ENCODE measurements at regions not wholly inside any gene's neighbourhood (a gene's known extent, or its start where the extent isn't known, plus 50 kb on each side); places are given as distances from the start of the nearest gene placed in this dataset.
"Not testable (repeated sequence)": the region's sequence is repeated elsewhere in the genome, so short reads cannot be mapped to it uniquely, and the experiment has no call there.

DNA sequence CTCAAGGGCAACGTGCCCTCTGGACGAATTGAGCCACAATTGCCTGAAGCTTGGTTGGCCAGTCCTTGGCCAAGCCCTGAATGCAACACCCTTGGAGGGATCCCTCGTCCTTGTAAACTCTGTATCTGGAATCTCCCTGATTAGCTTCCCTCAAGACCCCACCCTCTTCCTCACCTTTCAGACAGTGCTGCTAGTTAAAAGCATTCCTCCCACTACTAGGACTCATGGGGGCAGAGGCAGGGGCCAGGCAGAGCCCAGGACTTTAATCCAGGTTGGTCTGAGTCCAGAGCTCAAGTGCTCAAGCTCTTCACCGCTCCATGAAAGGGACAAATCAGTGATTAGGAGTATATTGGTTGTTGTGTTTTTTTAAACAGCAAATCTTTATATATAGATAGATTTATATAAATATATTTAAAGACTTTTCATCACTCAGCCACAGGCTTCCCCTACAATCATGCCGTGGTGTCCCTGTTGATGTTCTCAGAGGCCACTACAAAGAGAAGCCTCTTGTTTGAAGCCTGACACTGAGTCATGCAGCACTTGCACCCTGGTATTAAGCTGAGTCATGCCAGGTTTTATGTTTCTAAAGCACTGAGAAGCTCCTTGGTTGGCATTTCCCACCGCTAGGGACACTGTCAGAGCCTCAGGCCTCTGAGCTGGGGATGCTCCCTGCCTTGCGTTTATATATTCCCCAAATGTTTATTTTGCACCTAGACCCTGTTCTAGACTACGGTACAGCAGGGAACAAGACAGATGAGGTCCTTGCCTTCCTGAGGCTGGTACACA, 53.8 kb upstream of the GSC start:
- Mint-ChIP-seq H3K9me3 (peaks cover 0 to 15% (median 3%) of the 10 kb centered on the region in 7 donors), H3K27me3 (peaks cover 7% of the 10 kb centered on the region), H3K27ac (no peak overlapping the region), H3K36me3 (no peaks in the 10 kb centered on the region), H3K4me3 (no peak overlapping the region), H3K4me1 (no peaks in the 10 kb centered on the region)
- no peak for ATAC-seq (ENCODE audit: low read depth in 2 of 2)
- Histone ChIP-seq H3K27me3 (ENCODE audit: control insufficient read depth, insufficient read depth, low read length) (no peaks in the 10 kb centered on the region), H3K36me3 (ENCODE audit: control insufficient read depth, insufficient read depth, low read length) (no peaks in the 10 kb centered on the region), H3K4me3 (ENCODE audit: low read depth, low read length) (no peak overlapping the region), H3K27ac (ENCODE audit: insufficient read depth, low read length, poor library complexity, severe bottlenecking) (no peak overlapping the region), H3K4me1 (ENCODE audit: control insufficient read depth, insufficient read depth, low read length, poor library complexity, severe bottlenecking) (no peaks in the 10 kb centered on the region), H3K9me3 (ENCODE audit: control insufficient read depth in 2 of 2, low read length in 2 of 2) (no peaks in the 10 kb centered on the region)
- no peak for DNase-seq

DNA sequence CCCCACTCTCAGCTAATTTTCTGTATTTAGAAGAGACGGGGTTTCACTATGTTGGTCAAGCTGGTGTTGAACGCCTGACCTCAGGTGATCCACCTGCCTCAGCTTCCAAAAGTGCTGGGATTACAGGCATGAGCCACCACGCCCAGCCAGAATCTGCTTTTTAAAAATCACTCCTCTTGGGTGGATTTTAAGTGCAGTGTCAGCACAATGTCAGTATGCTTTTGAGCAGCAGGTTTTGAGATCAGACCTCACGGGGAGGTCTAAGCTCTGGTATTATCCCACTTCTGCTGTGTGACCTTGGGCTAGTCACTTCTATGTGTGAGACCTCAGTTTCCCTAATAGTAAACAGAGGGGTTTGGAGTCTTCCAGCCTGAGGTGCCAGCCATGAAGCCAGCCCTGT, 51.8 kb upstream of the GSC start:
- Mint-ChIP-seq H3K9me3 (peaks cover 0 to 15% (median 3%) of the 10 kb centered on the region in 7 donors), H3K36me3 (no peaks in the 10 kb centered on the region), H3K27me3 (no peaks in the 10 kb centered on the region), H3K4me3 (no peak overlapping the region), H3K27ac (no peak overlapping the region), H3K4me1 (no peaks in the 10 kb centered on the region)
- H3K9me3 ChIP-seq (ENCODE audit: control insufficient read depth in 2 of 2, low read length in 2 of 2): no peaks in the 10 kb centered on the region
- ATAC-seq (ENCODE audit: low read depth in 2 of 2): no peak
- no peaks in the 10 kb centered on the region for H3K36me3 ChIP-seq (ENCODE audit: control insufficient read depth, insufficient read depth, low read length)
- no peaks in the 10 kb centered on the region for H3K27me3 ChIP-seq (ENCODE audit: control insufficient read depth, insufficient read depth, low read length)
- no peak overlapping the region for H3K4me3 ChIP-seq (ENCODE audit: low read depth, low read length)
- no peak overlapping the region for H3K27ac ChIP-seq (ENCODE audit: insufficient read depth, low read length, poor library complexity, severe bottlenecking)
- H3K4me1 ChIP-seq (ENCODE audit: control insufficient read depth, insufficient read depth, low read length, poor library complexity, severe bottlenecking): no peaks in the 10 kb centered on the region
- DNase-seq: no peak

- H3K27ac Mint-ChIP-seq; H3K4me1 ChIP-seq (ENCODE audit: control insufficient read depth, insufficient read depth, low read length, poor library complexity, severe bottlenecking); H3K4me3 Mint-ChIP-seq; H3K36me3 Mint-ChIP-seq; ATAC-seq (ENCODE audit: low read depth in 2 of 2); H3K27me3 Mint-ChIP-seq; H3K4me3 ChIP-seq (ENCODE audit: low read depth, low read length); H3K9me3 ChIP-seq (ENCODE audit: control insufficient read depth in 2 of 2, low read length in 2 of 2); H3K36me3 ChIP-seq (ENCODE audit: control insufficient read depth, insufficient read depth, low read length); H3K27ac ChIP-seq (ENCODE audit: insufficient read depth, low read length, poor library complexity, severe bottlenecking); H3K4me1 Mint-ChIP-seq; DNase-seq; H3K27me3 ChIP-seq (ENCODE audit: control insufficient read depth, insufficient read depth, low read length): not testable (repeated sequence)
- H3K9me3 Mint-ChIP-seq: peaks cover 0 to 15% (median under 1%) of the 10 kb centered on the region in 7 donors
These were observed 51.0 kb upstream of the GSC start for GRCh38 chr14:94820932-94821331.
